ENCODE measurements at regions not wholly inside any gene's neighbourhood (a gene's known extent, or its start where the extent isn't known, plus 50 kb on each side); places are given as distances from the start of the nearest gene placed in this dataset.

DNA sequence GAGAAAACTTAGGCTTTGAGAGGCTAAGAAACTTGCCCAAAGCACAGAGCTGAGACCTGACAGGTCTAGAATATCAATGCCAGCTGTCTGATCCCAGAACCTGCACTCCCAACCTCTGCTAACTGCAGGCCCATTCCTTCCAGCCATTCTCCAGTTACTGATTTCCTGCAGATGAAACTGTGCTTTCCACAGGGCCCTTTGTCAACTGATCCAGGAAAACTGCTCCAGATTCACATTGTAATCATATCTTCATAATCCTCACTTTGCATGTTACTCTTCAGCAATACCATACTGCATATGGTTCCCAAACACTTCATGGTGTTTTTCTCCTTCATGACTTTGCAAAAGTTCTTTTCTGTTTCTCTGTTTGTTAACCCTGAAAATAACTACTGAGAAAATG, 100.6 kb downstream of the RAP2A start:
- no peak for TF ChIP-seq EZH2 (IDR thresholded peaks at IDR 0.05; ENCODE audit: insufficient read depth, poor library complexity, severe bottlenecking)
- no peak for TF ChIP-seq EZH2phosphoT487 (IDR thresholded peaks at IDR 0.05; ENCODE audit: insufficient read depth, low read depth)
